ENCODE measurements at regions not wholly inside any gene's neighbourhood (a gene's known extent, or its start where the extent isn't known, plus 50 kb on each side); places are given as distances from the start of the nearest gene placed in this dataset.
A peak's percentile ranks its signal among the peaks of the same experiment; 100 is the strongest.

DNA sequence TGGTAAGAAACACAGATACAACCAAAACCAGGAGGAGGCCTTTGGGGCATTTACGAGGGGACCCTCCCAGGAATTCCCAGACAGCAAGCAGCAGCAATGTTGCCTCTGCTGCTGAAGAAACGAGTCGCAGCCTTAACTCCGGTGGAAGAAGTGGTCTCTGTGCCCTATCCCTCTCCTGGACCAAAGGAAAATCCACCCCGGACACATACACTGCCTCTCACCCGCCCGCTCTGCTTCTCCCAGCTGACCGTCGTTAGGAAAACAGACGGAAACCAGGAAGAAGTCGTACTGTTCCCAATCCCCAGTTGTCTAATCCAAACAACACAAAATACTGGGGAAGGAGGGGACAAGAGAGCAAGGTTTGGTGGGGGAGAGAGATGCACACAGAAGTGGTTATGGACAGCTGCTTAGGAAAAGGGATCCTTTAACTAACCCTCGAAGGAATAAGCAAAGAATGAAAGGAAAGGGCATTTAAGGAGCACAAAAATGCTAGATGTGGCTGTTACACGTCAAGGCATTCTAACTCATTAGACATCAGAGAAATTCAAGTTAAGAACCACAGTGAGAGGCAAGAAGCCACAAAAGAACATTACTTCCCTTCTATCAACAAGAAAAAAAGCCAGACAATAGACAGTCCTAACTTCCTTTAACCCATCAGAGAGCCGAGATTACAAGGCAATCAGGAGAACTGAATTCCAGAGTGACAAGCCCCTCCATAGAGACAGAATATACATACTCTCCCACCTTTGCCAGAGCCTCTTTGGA lies 71.9 kb downstream of the ACTL7B start:
- no peak overlapping the region for H3K27ac Mint-ChIP-seq (ENCODE audit: unreplicated experiment)
- H3K9me3 Mint-ChIP-seq = no peaks in the 10 kb centered on the region
- peaks cover 50% of the 10 kb centered on the region for H3K4me1 Mint-ChIP-seq
- H3K36me3 Mint-ChIP-seq (ENCODE audit: low read depth) = no peaks in the 10 kb centered on the region
- TF ChIP-seq, protein P1, sequence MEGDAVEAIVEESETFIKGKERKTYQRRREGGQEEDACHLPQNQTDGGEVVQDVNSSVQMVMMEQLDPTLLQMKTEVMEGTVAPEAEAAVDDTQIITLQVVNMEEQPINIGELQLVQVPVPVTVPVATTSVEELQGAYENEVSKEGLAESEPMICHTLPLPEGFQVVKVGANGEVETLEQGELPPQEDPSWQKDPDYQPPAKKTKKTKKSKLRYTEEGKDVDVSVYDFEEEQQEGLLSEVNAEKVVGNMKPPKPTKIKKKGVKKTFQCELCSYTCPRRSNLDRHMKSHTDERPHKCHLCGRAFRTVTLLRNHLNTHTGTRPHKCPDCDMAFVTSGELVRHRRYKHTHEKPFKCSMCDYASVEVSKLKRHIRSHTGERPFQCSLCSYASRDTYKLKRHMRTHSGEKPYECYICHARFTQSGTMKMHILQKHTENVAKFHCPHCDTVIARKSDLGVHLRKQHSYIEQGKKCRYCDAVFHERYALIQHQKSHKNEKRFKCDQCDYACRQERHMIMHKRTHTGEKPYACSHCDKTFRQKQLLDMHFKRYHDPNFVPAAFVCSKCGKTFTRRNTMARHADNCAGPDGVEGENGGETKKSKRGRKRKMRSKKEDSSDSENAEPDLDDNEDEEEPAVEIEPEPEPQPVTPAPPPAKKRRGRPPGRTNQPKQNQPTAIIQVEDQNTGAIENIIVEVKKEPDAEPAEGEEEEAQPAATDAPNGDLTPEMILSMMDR (conservative IDR thresholded peaks at IDR 0.05) = no peak
- H3K4me3 Mint-ChIP-seq = no peak overlapping the region
- H3K27me3 Mint-ChIP-seq (ENCODE audit: low read depth) = no peaks in the 10 kb centered on the region
- DNase-seq (ENCODE audit: low read depth, low spot score) = no peak

DNA sequence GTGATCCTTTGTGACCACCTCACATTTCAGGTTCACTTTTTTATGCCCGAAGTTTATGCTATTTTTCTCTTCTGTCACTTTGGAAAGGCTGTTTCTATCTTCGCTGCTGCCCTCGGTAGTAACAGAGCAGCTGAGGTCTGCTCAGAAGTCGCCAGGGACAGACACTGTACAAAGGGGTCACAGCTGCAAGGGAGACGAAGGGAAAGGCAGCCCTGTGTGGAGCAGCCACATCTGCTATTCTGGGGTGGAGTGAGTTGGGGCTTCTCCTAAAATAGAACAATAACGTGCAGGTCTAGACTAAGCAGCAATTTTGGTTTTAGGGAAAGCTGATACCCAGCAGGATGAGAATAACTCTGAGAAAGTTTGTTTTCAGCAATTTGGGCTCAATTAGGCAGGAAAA lies 72.5 kb downstream of the ACTL7B start:
- TF ChIP-seq, protein P1 (conservative IDR thresholded peaks at IDR 0.05) = no peak
- Mint-ChIP-seq H3K4me3 (no peak overlapping the region), H3K4me1 (peaks cover 50% of the 10 kb centered on the region), H3K27me3 (ENCODE audit: low read depth) (no peaks in the 10 kb centered on the region), H3K9me3 (no peaks in the 10 kb centered on the region), H3K27ac (ENCODE audit: unreplicated experiment) (peak overlapping the region; percentile 52), H3K36me3 (ENCODE audit: low read depth) (no peaks in the 10 kb centered on the region)
- DNase-seq (ENCODE audit: low read depth, low spot score) = no peak

DNA sequence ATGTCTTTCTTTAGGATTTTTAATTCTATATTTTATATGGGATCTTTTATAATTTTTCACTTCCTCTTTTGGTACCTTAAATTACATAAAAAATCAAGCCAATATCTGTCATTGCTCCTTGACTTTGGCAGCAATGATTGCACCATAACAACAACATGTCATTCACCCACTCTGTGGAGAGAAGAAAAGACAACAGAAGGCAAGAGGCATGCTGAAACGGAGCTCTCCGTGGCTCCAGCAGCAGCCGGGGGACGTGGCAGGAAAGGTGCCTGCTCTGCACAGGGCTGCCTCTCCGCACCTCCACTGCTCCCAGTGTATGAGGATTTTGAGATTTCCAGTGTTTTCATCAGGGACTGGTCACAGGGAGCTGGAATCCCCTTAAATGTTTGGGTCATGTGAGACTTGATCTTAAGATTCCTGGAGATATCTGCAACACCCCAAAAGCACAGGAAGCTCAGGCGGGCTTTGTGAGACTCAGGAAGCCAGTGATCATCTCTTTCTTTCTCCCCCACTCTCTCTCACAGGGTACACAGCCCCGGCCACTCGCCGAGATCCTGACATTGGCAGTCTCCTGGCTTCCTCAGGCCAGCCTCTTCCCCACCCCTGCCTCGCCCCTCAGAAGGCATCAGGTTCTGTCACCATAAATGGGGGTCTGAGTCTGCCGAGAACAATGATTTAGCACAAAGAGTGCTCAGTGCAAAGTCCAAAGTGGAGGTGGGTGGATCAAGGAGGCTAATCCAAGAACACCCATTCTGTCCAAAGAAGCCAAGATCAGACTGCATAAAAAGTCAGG lies 74.6 kb downstream of the ACTL7B start:
- TF ChIP-seq, protein P1 (conservative IDR thresholded peaks at IDR 0.05) = no peak
- no peak overlapping the region for H3K27ac Mint-ChIP-seq (ENCODE audit: unreplicated experiment)
- DNase-seq (ENCODE audit: low read depth, low spot score) = no peak
- H3K4me1 Mint-ChIP-seq = peaks cover 38% of the 10 kb centered on the region
- H3K4me3 Mint-ChIP-seq = no peak overlapping the region
- H3K9me3 Mint-ChIP-seq = no peaks in the 10 kb centered on the region
- H3K36me3 Mint-ChIP-seq (ENCODE audit: low read depth) = no peaks in the 10 kb centered on the region
- H3K27me3 Mint-ChIP-seq (ENCODE audit: low read depth) = no peaks in the 10 kb centered on the region

DNA sequence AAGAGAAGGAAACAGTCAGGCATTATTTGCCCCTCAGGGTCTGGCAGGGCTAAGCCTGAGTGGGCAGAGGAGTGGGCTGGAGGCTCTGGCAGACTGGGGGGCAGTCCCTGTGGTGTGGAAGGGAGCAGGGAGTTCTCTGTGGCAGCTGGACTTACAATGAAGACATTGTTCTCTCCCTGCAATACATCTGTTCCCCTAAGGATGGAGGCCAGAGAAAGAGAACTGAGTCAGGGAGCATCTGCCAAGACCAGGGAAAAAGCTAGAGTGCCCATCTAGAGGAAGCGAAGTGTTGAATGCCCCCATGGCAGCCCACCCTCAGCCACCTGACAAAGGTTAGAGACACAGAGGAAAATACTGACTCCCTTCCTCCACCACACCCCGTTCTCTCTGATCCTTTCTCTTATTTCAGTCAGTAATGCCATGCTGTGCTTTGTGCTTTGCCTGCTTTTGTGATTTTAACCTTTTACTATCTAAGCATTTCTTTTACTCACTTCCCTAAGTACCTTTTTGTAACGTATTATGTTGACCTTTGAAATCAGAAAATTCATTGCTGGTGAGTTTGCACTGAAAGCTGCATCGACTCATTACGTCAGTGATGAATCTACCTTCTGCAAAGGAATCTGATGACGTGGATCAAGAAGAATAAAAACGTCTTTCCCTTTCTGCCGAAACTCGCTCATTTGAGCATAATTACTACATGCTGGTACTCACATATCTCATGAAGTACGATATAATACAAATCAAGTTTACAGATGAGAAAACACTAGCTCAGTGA lies 76.0 kb downstream of the ACTL7B start:
- Mint-ChIP-seq H3K27ac (ENCODE audit: unreplicated experiment) (no peak overlapping the region), H3K36me3 (ENCODE audit: low read depth) (no peaks in the 10 kb centered on the region), H3K9me3 (no peaks in the 10 kb centered on the region), H3K4me3 (no peak overlapping the region), H3K4me1 (peaks cover 41% of the 10 kb centered on the region), H3K27me3 (ENCODE audit: low read depth) (no peaks in the 10 kb centered on the region)
- TF ChIP-seq, protein P1 (conservative IDR thresholded peaks at IDR 0.05) = no peak
- DNase-seq (ENCODE audit: low read depth, low spot score) = no peak

DNA sequence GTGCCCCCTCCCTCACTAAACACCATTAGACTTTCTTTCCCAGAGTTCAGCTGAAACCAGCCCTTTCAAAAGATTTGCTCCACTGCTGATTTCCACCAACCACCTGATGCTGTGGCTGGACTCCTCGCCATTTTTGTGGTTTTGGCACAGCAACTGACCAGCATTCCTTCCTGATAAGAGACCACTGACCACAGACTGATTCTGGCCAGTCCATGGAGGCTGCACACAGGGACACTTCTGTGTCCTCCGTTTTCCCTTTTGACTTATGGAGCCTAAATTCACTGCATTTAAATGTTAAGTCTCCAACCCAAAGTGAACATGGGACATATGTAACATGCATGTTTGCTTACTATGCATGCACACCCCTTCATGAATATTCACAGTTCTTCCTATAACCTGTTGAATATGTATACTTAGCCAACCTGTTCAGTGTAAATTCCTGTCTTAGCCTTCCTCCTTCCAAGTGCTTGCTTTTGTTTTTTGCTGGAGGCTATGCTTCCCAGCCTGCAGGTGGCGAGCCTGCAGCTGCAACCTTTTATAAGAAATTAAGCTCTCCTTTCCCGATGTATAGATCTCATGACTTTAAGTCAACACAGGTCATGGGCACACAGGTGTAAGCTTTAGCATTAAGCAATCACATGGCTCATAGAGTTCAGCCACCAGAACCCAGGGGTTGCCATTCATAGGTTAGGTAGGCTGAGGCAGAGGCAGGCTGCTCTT lies 78.7 kb downstream of the ACTL7B start:
- TF ChIP-seq, protein P1 (conservative IDR thresholded peaks at IDR 0.05) = no peak
- no peak overlapping the region for H3K4me3 Mint-ChIP-seq
- no peaks in the 10 kb centered on the region for H3K9me3 Mint-ChIP-seq
- H3K27ac Mint-ChIP-seq (ENCODE audit: unreplicated experiment) = no peak overlapping the region
- no peaks in the 10 kb centered on the region for H3K27me3 Mint-ChIP-seq (ENCODE audit: low read depth)
- H3K36me3 Mint-ChIP-seq (ENCODE audit: low read depth) = no peaks in the 10 kb centered on the region
- peaks cover 24% of the 10 kb centered on the region for H3K4me1 Mint-ChIP-seq
- DNase-seq (ENCODE audit: low read depth, low spot score) = no peak

Measured in neural crest cell (in vitro differentiated cells).